ENCODE measurements at regions not wholly inside any gene's neighbourhood (a gene's known extent, or its start where the extent isn't known, plus 50 kb on each side); places are given as distances from the start of the nearest gene placed in this dataset.

- TF ChIP-seq POLR2A (IDR thresholded peaks at IDR 0.05; ENCODE audit: low read depth, low read length), result no peak
- no peak for TF ChIP-seq POLR2AphosphoS5 (IDR thresholded peaks at IDR 0.05; ENCODE audit: low read depth, low read length)
- TF ChIP-seq TAF1 (IDR thresholded peaks at IDR 0.05; ENCODE audit: low read depth, low read length), result no peak
- no peak for TF ChIP-seq POU2F2 (IDR thresholded peaks at IDR 0.05; ENCODE audit: low read depth, low read length)
- TF ChIP-seq PAX5 (IDR thresholded peaks at IDR 0.05; ENCODE audit: insufficient read depth, low read length, severe bottlenecking), result no peak
- no peak for TF ChIP-seq SPI1 (IDR thresholded peaks at IDR 0.05; ENCODE audit: low read depth, low read length)
Observed at GRCh38 chr4:83932750-83933391, 397.0 kb downstream of the GPAT3 start.
